Lower lobe of right lung (tissue), 2 donors: ENCODE measurements at regions not wholly inside any gene's neighbourhood (a gene's known extent, or its start where the extent isn't known, plus 50 kb on each side); places are given as distances from the start of the nearest gene placed in this dataset.

ENCODE experiments used
- ATAC-seq, 2 donors: fragments of 200-7000 bp; cut with Tn5 transposase; one replicate each; pipeline ENCODE4 v1.9.1; 2020 to 2022; ENCODE audit warnings: mild to moderate bottlenecking in 2 of 2, moderate library complexity in 2 of 2
- DNase-seq: peaks from one replicate; pipeline ENCODE4 v3.0.0-alpha.2; 2020
- H3K27ac ChIP-seq: fragments of 200-600 bp; one replicate; pipeline ENCODE4 v1.8.0; 2022
- H3K27me3 ChIP-seq: fragments of 200-600 bp; one replicate; pipeline ENCODE4 v1.8.0; 2022; ENCODE audit warnings: low read depth
- H3K36me3 ChIP-seq: fragments of 200-600 bp; one replicate; pipeline ENCODE4 v1.8.0; 2022; ENCODE audit warnings: mild to moderate bottlenecking
- H3K4me1 ChIP-seq: fragments of 200-600 bp; one replicate; pipeline ENCODE4 v1.8.0; 2022
- H3K4me3 ChIP-seq: fragments of 200-600 bp; one replicate; pipeline ENCODE4 v1.8.0; 2022; ENCODE audit warnings: mild to moderate bottlenecking
- H3K9me3 ChIP-seq: fragments of 200-600 bp; one replicate; pipeline ENCODE4 v1.8.0; 2022
- intact Hi-C: fragments of 100-400 bp; cut with DNase I; formaldehyde crosslinking; loops from one replicate; pipeline ENCODE4 v1.11.0; 2022
- TF ChIP-seq, protein P1 (sequence below): fragments of 200-600 bp; IDR thresholded peaks from one replicate; pipeline ENCODE4 v1.8.0; 2022; ENCODE audit warnings: antibody characterized with exemption, mild to moderate bottlenecking
- donor health status: DM: no; HTN: yes; CAD: no; lungs with severe emphysema.

DNA sequence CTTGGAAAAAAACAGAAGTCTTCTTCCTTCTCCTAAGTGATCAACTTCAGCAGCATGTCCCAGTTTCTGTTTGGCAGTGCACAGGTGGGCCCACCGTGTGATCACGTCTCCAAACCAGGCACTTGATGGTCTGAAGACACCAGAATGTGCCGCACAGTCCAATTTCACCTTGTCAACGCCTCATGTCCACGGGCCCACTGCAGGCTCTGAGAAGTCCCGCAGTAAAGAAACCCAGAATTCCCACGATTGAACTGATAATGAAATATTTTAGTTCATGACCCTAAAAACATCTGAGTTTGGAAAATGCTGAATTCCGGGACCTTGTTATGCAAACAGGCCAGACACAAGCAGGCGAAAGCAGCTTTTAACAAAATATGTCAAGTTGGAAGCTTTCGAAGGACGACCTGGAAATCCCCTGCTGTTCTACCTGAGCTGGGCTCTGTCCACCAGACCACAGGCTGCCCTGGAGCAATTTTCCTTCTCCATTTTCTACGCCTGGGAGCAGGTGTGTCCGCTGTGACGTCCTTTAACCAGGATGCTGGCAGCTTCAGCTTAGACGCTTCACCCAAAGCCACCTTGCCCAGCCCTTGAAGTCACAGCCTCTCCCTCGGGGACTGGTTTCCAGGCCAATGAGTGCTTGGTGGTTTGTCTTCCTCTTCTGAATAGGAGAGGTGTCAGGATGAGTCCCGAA is 167.8 kb upstream of the IQSEC1 start:
- intact Hi-C loops: no loop called here
- TF ChIP-seq, protein P1, sequence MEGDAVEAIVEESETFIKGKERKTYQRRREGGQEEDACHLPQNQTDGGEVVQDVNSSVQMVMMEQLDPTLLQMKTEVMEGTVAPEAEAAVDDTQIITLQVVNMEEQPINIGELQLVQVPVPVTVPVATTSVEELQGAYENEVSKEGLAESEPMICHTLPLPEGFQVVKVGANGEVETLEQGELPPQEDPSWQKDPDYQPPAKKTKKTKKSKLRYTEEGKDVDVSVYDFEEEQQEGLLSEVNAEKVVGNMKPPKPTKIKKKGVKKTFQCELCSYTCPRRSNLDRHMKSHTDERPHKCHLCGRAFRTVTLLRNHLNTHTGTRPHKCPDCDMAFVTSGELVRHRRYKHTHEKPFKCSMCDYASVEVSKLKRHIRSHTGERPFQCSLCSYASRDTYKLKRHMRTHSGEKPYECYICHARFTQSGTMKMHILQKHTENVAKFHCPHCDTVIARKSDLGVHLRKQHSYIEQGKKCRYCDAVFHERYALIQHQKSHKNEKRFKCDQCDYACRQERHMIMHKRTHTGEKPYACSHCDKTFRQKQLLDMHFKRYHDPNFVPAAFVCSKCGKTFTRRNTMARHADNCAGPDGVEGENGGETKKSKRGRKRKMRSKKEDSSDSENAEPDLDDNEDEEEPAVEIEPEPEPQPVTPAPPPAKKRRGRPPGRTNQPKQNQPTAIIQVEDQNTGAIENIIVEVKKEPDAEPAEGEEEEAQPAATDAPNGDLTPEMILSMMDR: no peak
- no peak for DNase-seq

GRCh38 chr3:13239467-13239760 is 166.2 kb upstream of the IQSEC1 start:
- TF ChIP-seq, protein P1: no peak

More for the DNA sequence above, 167.8 kb upstream of the IQSEC1 start:
- H3K27ac ChIP-seq: no peak overlapping the region
- no peak overlapping the region for H3K4me3 ChIP-seq
- ATAC-seq: no peak
- no peaks in the 10 kb centered on the region for H3K36me3 ChIP-seq
- H3K27me3 ChIP-seq: no peaks in the 10 kb centered on the region
- H3K9me3 ChIP-seq: no peaks in the 10 kb centered on the region
- H3K4me1 ChIP-seq: no peaks in the 10 kb centered on the region

DNA sequence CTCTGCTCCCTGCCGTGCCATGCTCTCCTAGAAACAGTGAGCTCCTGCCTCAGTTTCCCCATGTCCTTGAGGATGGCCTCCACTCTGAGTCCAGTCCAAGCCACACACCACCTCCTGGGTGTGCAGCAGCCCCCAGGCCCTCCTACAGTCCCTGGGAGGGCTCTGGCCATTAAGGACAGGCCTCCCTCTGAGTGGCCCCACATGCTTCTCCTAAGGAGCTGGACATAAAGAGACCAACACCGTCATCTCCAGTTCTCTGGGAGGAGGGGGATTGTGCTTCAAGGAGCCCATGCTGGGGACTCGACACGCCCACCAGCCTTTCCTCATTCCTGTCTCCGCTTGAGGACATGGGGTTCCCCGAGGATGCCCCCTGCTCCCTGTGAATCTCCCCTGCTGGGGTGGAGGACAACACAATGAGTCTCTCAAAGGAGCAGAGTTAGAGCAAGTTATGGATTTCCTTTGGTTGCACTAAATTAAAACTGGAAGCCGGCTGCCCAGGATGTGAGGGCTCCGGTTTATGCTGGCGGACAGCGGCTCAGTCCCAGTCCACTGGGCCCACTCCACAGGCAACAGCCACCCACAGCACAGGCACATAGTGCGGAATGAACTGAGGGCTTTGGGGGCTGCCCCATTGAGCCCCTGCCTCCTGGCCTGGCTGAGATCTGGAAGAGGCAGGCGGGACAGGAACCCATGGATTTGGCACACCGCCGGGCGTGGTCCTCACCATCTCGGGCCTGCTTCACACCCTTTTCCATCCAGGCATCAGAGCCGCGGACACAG is 165.6 kb upstream of the IQSEC1 start:
- intact Hi-C loops: no loop called here
- DNase-seq (no peak), ATAC-seq (no peak)
- TF ChIP-seq, protein P1: no peak
- Histone ChIP-seq H3K4me1 (peaks cover 10% of the 10 kb centered on the region), H3K27ac (no peak overlapping the region), H3K36me3 (no peaks in the 10 kb centered on the region), H3K27me3 (peaks cover 9% of the 10 kb centered on the region), H3K9me3 (no peaks in the 10 kb centered on the region), H3K4me3 (no peak overlapping the region)

More at GRCh38 chr3:13239467-13239760, 166.2 kb upstream of the IQSEC1 start:
- Histone ChIP-seq H3K4me1 (peaks cover 8% of the 10 kb centered on the region), H3K9me3 (no peaks in the 10 kb centered on the region), H3K4me3 (no peak overlapping the region), H3K27me3 (peaks cover 9% of the 10 kb centered on the region), H3K27ac (no peak overlapping the region), H3K36me3 (no peaks in the 10 kb centered on the region)
- ATAC-seq (no peak), DNase-seq (no peak)
- intact Hi-C loops: no loop called here

DNA sequence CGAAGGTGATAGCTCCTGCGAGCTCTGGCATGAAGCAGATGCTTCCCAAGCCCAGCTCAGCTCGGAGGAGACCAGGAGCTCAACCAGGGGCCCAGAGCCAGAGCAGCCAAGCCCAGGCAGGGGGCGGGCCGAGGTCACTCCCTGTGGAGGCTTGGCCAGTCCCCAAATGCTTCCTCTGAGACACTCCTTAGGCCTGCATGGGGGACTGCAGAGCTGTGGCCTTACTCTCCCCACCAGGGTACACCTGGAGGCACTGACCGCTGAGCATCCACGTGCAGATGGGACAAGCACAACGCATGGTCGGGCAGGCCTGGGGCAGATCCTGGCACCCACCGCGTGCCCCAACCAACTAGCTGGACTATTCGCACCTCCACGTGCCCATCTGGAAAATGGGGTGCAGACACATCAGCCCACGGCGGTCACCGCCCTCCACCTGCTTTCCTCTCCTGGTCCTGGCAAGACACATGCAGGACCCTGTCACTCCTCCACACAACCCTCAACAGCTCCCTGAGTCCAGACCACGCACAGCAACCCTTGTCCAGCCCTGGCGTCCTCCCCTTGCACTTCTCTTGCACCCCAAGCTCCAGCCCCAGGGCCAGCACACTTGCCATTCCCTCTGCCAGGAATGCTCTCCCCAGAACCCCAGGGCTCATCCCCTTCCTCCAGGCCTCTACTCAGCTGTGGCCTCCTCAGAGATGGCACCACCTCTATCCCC is 164.7 kb upstream of the IQSEC1 start:
- ATAC-seq (no peak), DNase-seq (no peak)
- intact Hi-C loops: no loop called here
- Histone ChIP-seq H3K9me3 (no peaks in the 10 kb centered on the region), H3K36me3 (no peaks in the 10 kb centered on the region), H3K27ac (no peak overlapping the region), H3K27me3 (peaks cover 16% of the 10 kb centered on the region), H3K4me3 (no peak overlapping the region), H3K4me1 (peaks cover 10% of the 10 kb centered on the region)
- TF ChIP-seq, protein P1: no peak

GRCh38 chr3:13236557-13237173 is 163.4 kb upstream of the IQSEC1 start:
- TF ChIP-seq, protein P1: no peak
- DNase-seq: no peak
- no peak overlapping the region for H3K27ac ChIP-seq
- H3K27me3 ChIP-seq: peaks cover 26% of the 10 kb centered on the region
- H3K36me3 ChIP-seq: no peaks in the 10 kb centered on the region
- ATAC-seq: no peak
- intact Hi-C loops: no loop called here
- no peaks in the 10 kb centered on the region for H3K9me3 ChIP-seq
- H3K4me3 ChIP-seq: no peak overlapping the region
- peaks cover 10% of the 10 kb centered on the region for H3K4me1 ChIP-seq
